GM21619 (cell line): ENCODE measurements at regions not wholly inside any gene's neighbourhood (a gene's known extent, or its start where the extent isn't known, plus 50 kb on each side); places are given as distances from the start of the nearest gene placed in this dataset.

Experiments used
- ATAC-seq: cut with Tn5 transposase; IDR thresholded peaks from one replicate; pipeline ENCODE4 v1.9.1; 2021; ENCODE audit not compliant: unreplicated experiment

DNA sequence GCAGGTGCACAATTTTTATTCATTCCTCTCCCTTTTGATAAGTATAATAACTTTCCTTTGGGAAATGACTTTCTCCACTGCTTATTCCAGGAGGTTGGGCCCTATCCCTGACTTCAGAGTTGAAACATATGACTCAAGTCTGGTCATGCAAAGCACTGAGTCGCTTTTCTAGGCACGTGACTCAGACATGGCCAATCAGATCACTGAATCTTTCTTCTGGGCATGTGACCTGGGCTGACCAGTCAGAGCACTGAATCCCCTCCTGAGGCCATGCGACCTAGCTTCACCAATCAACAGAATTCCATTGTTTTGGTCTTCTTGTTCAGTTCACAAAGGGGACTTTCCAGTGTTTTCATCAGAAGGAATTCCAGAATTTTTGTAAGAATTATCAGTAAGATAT is 377.1 kb upstream of the KITLG start:
- no peak for ATAC-seq

DNA sequence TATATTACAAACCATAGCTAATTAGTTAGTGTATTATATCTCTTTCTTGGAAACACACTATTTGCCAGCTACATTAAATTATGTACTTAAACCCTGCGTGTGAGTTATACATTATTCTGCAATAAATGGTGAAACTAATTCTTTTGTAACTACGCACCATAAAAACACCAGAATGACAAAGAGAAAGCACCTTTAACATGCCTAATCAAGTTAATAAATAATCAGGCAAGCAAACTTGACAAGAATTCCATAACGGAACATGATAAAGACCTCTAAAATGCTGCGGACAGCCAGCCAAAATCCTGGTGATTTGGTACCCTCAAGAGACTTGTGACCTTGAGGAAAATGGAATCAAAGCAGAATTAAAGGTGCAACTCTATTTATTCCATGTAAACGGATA is 375.3 kb upstream of the KITLG start:
- no peak for ATAC-seq

DNA sequence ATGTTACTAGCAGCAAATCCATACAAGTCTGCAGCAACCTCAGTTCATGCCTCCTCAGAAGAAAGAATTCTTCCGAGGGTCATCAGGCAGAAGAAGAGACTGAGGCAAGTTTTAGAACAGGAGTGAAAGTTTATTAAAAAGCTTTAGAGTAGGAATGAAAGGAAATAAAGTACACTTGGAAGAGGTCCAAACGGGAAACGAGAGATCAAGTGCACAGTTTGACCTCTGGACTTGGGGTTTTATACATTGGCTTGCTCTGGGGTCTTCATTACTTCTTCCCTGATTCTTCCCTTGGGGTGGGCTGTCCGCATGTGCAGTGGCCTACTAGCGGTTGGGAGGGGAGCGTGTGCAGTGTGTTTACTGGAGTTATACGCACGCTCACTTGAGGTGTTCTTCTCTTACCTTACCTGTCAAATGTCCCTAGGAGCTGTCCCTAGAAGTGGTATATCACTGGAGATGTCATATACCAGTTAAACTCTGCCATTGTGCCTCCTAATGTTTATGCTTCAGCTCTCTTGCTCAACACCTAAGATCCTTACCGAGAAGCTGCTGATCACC is 372.8 kb upstream of the KITLG start:
- ATAC-seq: no peak

DNA sequence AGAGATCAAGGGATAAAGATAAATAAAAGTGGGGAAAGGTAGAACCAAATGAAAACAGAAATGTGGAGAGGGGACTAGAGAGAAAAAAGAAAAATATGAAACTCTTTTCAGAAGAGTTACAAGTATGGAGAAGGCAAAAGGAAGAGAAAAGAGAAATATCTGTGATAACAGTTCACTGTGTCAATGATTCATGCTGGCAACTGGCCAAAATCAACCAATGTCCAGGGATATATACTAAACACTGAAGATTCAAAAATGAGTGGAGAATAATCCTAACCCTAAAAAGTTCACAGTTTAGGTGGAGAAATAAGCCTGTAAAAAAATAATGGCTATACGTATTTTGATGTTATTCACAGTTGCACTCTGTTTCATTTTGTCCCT is 372.3 kb upstream of the KITLG start:
- no peak for ATAC-seq

DNA sequence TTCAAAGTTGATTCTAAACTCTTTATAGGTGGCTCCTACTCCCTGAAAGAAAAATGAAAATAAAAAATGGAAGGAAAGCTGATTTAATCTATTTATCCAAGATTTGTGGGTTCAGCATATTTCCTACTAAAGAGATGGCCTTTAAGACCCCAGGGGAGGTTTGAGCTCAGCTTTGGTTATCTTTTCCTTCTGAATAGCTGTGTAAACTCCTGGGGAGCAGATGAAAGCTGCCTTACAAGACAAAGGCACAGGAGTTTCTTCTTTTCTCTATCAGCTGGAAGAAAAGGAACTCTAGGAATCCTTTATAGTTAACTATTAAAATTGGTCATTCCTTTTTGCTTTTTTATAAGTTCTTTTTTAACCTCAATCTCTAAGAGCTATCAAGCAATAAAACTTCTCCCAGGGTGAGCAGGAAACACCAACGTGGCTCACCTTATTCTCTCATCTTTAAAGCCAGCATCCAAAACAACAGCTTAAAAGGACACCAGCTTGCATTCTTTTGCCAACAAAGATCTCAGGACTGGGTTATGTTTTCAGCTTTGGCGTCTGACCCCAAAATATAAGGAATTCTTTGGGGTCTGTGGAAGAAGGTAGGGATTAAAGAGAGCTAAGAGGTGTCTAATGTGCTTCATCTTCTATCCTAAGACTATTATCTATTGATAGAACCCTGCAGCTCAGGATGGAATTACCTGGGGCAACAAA is 371.7 kb upstream of the KITLG start:
- no peak for ATAC-seq

DNA sequence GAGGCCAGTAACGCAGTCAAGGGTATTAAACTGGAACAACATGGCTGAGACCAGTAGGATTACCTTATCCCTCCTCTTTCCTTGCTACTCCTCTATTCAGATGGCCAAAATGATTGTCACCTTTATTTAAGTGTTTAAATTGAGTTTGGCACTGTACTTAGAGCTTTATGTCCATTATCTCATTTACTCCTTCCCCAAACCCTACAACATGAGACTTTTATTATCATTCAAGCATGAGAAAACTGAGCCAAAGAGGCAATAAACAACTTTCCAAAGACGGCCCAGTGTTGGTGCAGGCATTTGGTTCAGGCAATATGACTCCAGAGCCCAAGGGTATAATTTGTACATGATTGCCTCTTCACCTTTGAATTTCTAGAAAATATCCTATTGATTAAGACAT is 370.9 kb upstream of the KITLG start:
- ATAC-seq: no peak

DNA sequence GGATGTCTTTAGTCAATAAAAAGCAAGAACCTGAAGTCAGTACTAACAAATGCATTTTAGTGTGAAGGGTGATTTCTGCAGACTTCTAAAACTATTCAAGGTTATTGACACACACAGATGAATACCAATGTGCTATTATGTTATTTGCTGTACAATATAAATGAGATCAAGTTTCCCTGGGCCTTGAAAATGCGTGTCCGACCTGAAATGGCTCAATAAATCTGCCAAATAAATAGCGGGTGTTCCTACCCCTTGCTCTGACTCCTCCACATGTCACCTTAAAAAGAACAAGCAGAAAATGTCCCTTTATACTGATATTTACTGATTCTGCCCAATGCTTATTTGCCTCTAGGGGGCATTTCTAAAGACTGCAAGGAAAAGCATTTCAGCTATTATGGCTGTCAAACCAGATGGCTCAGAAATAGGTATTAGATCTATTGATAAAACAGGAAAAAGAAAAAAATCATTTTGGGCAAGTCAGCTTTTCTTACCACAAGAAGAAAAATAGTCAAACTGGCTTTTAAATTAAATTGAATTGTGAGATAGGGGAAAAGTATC is 367.3 kb upstream of the KITLG start:
- no peak for ATAC-seq

DNA sequence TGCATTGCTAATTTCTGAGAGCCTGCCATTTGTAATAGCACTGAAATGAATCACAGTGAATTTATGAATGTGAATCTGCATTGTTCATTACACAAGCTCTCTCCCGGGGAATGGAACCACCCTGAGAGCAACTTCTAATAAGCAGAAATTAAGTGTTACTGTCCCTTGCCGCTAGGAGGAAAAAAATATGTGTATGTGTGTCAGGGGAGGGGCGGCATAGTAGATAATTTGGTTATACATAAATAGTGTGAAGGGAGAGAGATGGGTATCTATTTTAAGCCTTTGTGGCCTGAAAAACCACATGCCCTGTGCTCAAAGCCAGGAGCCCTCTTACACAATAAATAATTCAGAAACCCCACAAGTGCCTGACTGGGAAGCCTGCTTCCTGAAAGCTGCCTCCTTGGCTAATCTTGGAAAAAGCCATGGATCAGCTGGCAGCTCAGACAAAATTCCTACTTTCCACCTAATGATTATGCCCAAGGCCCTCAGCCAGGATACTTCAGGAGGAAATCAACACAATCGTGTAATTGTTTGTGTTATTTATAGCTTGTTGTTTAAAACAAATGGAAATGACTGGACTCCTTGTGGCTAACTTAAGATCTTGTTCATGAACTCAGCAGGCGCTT is 366.2 kb upstream of the KITLG start:
- peak; percentile 59 for ATAC-seq

DNA sequence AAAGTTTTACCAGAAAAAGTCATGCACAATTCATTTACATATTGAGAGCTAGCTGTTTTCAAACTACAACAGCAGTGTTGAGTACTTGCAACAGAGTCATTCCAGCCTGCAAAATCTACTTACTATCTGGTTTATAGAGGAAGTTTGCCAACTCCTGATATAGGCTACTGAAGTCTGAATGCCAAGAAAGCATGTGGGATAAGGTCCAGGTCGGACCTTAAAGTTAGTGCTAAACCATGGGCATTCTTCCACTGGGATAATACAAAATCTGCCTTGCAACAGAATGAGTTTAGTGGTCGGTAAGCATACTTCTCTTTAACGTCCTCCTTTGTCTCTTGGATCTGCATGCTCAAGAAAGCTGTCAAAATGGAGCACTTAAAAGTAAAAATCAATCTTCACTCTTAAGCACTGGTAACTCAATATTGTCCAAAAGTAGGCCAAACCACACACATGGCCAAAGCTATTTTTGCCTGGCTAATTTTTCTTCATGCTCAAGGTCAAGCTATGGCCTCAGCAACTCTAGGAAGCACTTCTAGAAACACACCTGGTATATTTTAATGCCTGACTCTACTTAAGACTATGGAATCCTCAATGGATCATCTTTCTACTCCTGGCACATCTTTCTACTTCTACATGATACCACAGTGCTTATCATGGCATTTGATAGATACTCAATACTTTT is 364.9 kb upstream of the KITLG start:
- no peak for ATAC-seq

DNA sequence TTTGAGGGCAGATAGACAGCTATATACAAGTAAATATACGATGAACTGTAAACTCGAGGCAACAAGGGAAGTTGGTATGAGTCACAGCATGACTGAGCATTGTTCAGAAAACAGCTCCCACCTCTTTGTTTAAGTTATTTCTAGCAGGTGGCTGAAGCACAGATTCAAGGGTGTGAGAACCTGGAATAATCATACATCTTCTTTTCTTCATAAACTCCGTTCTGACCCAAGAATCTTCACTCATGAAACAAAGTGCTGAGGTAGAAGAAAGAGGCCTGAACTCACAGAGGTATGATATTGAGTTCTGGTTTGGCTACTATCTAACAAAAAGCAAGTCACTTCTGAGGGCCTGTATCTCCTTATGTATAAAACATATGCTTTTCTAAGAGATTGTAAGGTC is 364.1 kb upstream of the KITLG start:
- ATAC-seq: no peak

DNA sequence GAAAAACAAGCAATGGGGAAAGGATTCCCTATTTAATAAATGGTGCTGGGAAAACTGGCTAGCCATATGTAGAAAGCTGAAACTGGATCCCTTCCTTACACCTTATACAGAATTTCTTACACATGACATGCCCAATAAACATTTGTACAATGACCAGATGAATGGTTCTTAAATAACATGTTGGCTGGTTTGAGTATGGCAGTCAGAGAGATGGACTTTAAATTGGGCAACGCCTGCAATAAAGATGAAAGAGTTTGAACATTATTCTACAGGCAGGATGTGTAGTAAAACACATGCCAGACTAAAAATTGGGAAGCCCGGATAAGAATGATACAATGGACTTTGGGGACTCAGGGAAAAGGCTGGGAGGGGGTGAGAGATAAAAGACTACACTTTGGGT is 360.6 kb upstream of the KITLG start:
- no peak for ATAC-seq

DNA sequence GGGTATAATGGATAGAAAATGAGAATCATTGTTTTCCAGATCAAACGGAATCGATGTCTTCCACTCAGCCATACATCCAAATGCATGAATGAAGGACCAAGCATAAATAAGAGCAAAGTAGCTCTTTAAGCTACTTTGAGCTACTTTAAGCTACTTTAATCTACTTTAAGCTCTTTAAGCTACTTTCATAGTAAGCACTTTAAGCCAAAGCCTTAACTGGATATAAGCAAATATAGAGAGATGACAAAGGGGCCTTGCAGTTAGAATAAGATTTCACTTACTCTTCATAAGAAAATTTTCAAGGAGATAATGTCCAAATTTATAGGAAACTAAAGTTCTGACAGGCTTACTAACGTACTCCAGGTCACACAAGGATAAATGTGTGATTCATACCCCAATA is 355.6 kb upstream of the KITLG start:
- ATAC-seq: no peak

DNA sequence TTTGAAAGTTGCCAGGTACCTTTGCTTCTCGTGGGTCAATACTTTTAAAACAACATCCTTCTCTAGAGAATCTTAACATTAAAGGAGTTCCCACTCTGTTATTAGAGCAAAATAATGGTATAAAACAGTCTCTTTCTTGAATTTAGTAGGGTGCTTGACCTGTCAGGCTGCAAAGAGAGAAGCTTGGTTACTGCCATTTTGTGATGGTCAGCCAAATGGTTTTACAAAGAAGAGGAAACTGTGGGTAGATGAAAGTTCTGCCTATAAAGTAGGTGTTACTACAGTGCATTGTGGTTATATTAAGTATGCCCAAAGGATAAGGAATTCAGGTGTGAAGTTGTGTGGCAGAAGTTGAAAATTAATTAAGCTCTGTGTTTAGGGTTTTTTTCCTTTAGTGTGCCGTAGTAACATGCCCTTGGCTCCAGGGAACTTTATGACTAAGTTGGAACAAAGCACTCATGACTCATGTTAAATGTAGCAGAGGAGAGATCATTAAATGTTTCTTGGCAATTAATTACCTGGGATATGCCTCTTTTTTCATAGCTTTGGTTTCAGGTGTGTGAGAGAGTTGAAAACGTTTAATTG is 354.0 kb upstream of the KITLG start:
- no peak for ATAC-seq

DNA sequence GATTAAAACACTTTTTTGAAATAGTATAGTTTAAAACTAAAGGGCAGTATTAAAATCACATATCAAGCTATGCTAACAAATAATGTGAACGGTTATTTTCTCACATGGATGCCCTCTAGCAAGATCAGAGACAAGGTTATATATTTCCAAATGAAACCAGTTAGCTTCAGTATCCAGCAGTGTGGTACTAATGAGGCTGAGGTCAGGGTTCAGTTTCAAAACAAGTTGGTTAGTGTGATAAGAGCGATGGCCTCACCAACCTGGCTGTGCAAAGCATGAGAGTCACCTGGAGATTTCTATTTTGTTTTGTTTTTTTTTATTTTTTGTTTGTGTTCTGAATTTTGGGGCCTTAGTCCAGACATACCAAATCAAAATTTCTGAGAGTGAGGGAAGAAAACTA is 352.2 kb upstream of the KITLG start:
- no peak for ATAC-seq

DNA sequence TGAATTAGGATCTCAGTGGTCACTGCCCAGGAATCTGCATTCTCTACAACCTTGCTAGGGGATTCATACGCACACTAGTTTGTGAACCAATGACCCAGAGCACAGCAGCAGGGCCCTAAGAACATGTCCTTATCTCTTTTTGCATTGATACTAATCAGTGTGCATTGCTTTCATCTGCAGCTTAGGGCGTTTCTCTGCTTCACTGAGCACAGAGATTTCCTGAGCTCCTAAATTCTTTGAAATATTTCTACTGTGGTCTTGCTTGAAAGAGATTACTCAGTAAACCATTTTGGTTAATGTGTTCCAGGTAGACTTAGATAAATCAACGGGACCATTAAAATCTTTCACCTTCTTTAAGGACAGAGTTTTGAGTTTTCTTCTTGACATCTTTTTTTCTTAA is 351.3 kb upstream of the KITLG start:
- no peak for ATAC-seq

DNA sequence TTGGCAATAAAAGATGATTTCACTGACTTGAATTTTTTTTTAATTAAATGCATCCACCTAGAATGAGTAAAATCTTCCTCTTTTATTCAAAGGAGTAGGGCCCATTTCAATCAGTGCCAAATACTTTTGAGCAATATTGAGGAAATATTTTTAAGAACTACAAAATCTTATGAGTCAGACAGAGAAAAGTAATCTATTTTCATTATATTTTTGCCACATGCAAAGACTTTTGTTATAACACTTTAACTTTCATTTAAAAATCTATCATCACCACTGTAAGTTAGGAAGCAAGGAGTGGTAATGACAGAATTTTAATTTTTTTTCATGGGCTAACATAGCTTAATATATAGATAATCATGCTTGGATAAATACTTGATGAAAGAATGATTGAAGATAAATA is 345.2 kb upstream of the KITLG start:
- ATAC-seq: no peak

DNA sequence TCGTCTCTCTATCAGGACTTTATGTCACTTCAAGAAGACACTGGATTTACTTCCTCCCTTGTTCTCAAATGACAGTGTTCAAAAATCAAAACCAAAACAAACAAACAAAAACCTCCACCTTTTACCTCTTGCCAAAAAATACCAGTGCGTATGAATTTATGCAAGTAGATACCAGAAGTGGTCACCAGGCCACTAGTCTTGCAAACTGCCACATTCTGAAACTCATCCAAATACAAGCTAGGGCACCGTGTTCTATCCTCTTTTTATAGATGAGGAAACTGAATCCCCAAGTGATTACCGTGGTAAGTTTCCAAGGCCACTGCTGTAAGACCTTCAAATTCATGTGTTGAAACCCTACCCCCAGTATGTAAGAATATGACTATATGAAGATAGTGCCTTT is 343.9 kb upstream of the KITLG start:
- no peak for ATAC-seq

DNA sequence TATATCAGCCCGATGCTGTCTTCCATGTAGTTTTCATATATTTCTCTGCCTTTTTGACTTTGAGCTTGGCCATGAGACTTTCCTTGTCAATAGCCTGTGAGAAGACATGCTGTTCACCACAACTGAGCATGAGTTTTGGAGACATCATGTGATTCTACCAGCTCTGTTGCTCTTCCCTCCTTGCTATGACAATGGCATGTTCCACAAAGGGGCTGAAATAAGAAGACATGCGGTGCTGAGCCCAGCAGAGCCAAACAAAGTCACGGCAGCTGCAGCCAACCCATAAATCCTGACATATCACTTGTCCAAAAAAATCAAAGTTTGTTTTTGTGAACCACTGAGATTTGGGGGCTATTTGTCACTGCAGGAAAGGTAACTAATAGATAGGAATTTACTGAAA is 343.4 kb upstream of the KITLG start:
- ATAC-seq: no peak

DNA sequence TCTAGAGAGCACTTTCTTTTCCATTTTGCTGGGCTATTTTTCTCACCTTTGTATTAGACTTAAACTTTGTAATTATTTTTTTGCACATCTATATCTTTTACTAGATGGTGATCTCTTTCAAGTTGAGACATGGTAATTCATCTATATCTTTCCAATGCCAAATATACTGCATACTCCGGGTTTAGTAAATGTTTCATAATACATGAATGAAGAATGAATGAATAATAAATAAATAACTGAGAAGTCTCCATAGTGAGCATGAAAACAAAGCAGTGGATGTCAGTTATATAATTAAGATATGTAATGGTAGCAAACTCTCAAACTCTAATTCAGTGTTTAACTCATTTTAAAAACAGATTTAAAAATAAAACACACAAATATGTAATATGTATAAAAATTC is 342.5 kb upstream of the KITLG start:
- ATAC-seq: no peak

DNA sequence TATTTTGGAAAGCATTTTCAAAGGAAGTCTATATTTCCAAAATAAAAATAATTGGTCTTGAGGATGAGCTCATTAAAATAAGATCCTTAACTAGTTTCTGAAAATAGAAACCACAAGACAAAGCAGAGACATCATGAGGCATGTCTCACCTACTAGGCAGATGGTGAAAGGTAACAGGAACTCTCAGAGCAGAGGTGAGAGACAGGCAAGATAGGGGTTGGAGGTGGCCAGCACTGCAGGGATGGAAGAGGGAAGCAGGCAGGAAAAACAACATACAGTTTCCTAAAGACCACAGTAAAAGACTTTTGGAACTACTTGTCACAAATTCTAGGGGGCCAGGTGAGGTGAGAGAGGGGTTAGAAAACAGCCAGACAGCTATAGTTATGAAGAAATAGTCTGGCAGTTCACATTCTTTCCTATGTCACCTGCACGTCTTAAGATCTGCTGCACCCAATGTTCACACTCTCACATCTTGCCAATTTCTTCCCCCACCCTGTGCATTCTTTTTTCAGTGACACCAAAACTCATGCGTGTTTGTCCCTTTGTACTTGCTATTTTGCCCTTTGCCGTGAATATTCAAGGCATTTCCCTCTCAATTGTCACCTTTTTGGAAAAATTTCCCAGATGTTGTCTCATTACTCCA is 341.7 kb upstream of the KITLG start:
- ATAC-seq: no peak

DNA sequence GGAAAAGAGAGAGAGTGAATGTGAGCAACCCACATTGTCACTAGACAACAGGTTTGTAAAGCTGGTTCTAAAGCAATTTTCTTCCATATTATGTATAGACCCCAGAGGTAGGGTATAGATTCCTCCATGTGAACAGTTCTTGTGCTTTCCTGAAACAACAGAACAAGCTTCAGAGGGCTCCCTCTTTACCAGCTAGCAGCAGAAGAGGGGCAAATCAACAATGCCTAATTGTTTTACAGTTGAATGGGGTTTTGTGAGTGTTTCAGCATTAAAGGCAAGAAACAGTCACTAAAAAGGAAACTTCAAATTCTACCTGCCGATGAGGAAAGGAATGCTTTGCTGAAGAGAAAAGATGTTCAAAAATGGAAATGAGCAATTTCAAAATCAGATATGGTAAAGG is 341.2 kb upstream of the KITLG start:
- ATAC-seq: no peak
